HG03108 (cell line): ENCODE measurements at regions not wholly inside any gene's neighbourhood (a gene's known extent, or its start where the extent isn't known, plus 50 kb on each side); places are given as distances from the start of the nearest gene placed in this dataset.
A peak's percentile ranks its signal among the peaks of the same experiment; 100 is the strongest.

ENCODE experiments used
- ATAC-seq: cut with Tn5 transposase; IDR thresholded peaks from one replicate; pipeline ENCODE4 v1.9.1; 2021; ENCODE audit warnings: moderate library complexity; ENCODE audit not compliant: unreplicated experiment

DNA sequence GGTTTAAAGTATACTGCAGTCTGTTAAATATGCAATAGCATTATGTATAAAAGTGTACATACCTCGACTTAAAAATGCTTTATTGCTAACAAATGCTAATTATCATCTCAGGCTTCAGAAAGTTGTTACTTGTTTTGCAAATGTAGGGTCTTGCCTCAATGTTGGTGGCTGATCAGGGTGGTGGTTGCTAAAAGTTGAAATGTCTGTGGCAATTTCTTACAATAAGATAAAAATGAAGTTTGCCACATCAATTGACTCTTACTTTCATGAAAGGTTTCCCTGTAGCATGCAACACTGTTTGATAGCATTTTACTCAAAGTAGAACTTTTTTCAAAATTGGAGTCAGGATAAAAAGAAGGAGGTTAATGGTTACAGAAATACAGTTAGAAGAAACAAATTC is 407.7 kb upstream of the OR4E1 start:
- no peak for ATAC-seq

DNA sequence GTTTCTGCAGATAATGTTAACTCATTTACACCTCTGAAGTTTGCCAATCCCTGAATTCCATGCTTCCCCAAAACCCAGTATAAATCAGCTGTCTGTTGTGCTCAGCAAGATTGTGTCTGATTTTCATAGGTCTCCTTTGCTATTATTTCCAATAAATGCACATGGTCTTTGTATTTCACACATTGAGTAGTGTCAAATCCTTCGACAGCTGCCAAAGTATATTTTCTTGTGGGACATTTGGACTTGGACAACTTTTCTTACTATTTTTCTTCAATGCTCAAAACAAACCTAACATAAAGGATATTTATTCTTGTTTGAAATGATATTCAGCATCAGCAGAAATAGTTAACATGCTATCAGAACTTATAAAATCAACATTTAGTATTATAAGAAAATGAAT is 406.1 kb upstream of the OR4E1 start:
- no peak for ATAC-seq

DNA sequence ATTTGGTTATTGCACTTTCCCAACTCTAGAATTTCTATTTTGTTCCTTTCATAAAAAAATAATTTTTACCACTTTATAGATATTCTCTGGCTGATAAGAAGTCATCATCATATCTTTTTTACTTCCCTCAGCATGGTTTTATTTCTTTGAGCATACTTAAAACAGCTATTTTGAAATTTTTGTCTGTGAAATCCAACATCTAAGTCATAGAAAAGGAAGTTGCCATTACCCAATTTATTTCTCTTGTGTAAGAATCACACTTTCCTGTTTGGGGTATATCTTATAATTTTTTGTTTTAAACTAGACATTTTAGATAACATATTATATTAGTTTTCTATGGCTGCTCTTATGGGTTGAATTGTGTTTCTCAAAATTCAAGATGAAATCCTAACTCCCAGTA is 400.2 kb upstream of the OR4E1 start:
- ATAC-seq = no peak

DNA sequence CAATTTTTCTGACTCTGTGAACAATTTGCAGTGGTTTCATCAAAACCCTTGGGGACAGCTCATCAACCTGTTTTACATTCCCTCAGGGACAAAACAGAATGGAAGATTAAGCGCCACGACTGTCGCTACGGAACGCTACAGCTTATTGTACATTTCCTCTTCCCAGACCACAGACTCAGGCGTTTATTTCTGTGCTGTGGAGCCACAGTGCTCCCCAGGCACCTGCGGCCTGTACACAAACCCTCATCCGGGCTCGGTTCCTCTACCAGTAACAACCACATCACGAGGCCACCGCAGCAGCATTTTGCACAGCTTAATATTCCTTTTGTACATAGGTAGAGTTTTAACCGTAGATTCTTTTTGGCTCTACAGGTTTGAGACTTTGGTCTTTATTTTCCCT is 397.4 kb upstream of the OR4E1 start:
- peak; percentile 97 for ATAC-seq

DNA sequence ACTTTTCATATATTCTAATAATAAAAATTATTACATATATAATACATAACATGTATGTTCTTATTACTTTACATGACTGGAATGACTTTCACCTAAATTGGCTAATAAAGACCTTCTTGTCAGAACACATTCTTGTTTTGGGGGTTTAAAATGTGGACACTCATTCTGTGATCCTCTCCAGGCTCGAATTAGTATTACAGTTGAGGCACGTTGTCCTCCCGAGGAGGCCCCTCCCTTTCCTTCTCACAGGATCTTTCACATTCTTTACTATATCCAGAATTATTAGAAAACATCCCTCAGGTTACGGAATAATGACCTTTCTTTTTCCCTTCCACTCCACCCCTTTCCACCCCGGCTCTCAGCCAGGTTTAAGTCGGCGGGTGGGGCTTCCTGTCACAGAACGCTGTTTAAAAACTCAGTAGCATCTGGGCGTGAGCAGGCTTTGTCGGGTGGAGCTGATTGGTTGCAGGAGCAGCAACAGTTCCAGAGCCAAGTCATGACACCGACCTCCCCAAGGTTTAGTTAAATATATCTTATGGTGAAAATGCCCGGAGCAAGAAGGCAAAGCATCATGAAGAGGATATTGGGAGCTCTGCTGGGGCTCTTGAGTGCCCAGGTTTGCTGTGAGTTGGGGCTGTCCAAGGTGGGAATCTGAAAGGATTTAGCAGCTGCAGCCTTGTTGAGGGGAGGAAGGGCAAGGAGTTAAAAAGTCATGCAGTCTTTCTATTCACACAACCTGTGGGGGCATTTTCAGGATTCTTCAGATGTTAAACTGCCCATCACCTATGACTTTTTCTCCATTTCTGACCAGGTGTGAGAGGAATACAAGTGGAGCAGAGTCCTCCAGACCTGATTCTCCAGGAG is 396.7 kb upstream of the OR4E1 start:
- ATAC-seq = peak; percentile 29

DNA sequence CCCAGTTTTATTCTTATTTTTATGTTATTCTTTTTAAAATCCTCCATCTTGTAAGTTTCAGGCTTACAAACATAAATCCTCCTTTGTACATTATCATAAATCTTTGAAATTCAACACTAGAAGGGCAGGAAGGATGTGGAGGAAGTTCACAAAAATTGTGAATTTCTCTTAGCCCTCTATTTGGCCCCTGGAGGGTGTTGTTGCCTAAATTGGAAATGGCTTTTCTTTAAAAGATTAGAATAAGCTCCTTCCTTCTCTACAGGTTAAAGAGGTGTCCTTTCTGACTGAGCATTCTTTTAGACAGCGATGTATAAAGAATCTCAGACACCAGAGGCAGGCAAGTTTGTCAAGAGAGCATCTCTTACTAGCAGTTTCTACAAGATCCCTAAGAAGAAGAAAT is 391.7 kb upstream of the OR4E1 start:
- no peak for ATAC-seq

DNA sequence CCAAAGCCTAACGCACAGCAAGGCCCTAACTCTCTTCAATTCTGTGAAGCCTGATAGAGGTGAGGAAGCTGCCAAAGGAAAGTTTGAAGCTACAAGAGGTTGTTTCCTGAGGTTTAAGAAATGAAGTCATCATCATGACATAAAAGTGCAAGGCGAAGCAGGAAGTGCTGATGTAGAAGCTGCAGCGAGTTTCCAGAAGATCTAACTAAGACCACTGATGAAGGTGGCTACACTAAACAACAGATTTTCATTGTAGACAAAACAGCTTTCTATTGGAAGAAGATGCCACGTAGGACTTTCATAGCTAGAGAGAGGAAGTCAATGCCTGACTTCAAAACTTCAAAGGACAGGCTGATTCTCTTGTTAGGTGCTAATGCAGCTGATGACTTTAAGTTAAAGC is 385.6 kb upstream of the OR4E1 start:
- no peak for ATAC-seq

DNA sequence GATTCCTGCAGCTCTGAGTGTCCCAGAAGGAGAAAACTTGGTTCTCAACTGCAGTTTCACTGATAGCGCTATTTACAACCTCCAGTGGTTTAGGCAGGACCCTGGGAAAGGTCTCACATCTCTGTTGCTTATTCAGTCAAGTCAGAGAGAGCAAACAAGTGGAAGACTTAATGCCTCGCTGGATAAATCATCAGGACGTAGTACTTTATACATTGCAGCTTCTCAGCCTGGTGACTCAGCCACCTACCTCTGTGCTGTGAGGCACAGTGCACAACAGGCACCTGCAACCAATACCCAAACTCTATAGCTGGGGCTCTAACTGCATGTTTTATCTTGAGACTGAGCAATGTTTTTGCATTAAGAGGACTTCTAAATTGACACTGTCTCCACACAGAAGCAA is 379.2 kb upstream of the OR4E1 start:
- ATAC-seq = no peak

DNA sequence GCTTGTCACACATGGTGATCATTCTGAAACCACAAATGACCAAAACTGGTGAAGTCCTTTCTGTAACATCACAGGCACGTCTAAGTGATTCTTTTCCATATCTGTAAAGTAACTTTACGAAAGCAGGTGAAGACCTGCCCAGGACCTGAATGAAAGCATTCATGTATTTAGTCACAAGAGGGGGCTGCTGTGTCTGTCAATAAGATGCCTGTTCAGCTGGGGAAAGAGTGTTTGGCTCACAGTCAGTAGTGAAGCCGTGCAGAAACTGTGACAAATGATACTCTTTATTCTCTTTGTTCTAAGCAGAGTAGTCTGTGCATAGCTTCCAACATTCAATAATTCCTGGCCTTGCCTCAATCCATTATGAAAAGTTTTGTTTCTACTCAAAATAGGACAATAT is 373.5 kb upstream of the OR4E1 start:
- peak; percentile 64 for ATAC-seq

DNA sequence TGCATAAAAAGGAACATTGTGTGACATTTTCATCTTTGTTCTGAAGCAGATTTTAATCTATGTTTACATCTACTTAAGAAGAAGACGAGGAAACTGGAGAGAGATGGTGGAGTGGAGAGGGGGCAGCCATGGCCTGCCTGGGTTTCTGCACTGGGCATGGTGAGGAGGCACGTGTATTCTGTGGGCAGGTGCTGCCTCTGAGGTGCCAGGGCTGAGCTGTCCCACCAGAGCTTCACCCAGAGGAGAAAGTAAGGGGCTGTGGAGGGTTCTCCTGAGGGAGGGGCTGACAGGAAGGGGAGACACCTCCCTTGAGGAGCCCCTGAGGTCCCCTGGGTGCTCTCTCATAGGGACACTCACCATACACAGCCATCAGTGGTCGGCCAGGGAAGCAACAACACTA is 372.4 kb upstream of the OR4E1 start:
- ATAC-seq = no peak

DNA sequence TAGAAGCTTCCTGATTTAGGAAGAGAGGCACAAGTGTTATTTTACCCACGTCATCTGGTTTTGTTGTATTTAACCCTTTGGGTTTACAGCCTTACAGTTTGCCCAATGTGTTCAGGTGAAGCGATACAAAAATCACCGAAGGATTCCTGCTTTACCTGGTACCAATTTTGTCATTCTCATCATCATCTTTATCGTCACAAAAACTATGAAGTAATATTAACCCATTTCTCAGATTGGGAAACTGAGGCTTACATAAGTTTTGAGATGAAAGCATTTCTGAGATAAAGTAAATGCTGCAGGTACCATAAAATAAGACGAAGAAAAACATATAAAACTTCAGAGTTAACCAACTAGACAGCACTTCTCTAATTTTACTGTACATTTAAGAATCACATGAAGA is 370.6 kb upstream of the OR4E1 start:
- ATAC-seq = no peak

DNA sequence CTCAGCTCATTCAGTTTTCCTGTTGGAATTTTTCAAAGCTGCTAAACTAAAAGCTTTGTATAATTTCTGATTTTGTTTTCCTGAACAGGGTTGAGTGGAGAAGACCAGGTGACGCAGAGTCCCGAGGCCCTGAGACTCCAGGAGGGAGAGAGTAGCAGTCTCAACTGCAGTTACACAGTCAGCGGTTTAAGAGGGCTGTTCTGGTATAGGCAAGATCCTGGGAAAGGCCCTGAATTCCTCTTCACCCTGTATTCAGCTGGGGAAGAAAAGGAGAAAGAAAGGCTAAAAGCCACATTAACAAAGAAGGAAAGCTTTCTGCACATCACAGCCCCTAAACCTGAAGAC is 367.1 kb upstream of the OR4E1 start:
- no peak for ATAC-seq

DNA sequence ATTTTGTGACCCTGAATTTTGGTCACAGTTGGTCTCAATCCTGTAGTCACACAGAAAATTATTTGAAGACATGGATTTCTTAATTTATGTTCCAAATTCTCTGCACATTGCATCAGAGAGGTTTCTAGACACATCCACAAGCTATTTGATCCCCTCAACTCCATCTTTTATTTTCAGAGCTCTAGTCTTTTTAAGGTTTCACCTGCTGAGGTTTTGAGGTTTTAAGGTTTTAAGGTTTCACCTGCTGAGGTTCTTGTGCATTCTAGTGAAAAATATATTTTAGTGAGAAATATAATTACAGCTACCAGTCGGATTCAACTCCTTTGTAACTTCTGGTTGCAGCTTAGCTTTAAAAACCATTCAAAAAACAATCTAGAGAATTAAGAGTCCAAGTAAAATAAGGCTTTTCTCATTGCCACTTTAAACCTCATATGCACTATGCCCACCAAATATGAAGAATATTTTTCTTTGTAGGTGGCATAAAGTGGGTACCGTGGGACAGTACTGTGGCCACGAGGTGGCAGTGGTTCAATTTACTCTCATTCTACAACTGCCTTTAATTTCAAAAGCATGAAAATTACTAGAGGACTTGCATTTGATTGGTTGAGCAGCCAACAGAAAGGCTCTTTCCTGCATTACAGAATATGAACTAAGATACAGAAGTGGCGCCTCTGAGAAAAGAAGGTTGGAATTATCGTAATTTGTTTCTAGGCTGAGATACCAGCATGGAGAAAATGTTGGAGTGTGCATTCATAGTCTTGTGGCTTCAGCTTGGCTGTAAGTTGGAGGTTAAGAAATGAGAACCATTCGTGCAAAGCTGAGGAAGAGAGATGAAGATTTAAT is 366.5 kb upstream of the OR4E1 start:
- ATAC-seq = no peak

DNA sequence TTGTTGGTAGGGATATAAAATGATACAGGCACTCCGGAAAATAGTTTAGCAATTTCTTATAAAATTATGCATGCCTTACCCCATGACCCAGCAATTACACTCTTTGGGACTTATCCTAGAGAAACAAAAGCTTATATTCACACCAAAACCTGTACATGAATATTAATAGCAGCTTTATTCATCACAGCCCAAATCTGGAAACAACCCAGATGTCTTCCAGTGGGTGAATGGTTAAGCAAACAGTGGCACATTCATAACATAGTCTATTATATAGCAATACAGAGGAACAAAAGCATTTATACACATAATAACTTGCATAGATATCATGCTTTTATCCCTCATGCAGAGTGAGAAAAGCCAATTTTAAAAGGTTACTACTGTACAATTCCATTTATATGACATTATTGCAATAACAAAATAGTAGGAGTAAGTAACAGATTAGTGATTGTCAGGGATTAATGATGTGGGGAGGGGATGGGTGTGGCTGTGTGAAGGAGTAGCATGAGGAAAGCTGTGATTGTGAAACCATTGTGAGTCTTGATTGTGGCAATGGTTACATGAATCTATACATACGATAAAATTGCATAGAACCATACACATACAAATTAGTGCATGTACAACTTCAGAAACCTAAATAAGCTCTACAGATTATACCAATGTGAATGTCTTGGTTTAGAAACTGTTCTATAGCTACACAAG is 363.1 kb upstream of the OR4E1 start:
- ATAC-seq = no peak

DNA sequence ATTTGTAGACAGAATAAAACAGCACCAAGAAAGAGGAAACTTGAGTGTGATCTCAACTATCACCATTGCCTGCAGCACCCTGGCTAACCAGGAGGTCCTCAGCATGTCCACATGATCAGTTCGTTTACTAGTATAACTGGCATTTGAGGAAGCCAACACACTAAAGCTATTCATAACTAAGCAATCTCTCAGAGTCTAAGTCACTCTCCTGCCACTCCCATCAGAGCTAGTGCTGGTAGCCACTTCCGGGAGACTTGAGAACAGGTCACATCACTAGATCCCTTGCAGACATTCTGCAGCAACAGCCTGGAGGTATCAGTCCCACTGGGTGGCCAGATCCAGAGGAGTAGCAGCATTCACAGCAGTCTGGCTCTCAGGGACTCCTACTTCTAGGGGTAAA is 352.9 kb upstream of the OR4E1 start:
- no peak for ATAC-seq

DNA sequence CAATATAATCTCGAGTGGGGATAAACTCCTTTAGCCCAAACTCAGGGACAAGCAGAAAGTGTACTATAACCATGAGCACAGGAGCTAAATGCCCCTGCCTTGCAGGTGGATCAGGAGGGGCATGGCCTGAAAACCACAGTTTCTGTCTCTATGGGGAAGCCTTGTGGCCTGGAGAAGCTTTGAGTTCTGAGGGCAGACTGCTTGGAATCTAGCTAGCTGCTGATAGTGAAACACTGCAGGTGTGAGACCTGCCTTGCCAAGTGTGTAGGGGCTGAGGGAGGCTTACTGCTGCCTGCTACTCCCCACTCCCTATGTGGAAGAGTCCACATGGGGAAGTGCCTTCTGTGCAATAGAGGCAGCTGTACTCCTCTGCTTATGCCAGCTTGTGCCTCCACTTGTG is 352.3 kb upstream of the OR4E1 start:
- ATAC-seq = no peak

DNA sequence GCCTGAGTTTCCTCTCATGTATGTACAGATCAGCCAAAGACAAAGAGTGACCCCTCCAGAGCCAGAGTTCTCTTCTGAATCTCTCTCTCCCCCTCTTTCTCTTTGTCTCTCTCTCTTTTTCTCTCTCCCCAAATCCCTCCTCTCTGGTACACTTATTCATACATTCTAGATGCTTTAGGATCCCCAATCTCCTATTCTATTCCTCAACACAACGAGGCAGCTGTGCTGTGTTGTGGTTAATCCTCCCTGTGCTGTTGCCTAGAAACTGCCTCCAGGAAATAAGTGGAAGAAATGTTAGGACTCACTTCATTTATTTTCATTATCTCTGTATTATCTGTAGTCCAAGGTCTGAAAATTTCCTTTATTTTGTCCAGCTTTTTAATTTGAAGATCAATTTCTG is 350.5 kb upstream of the OR4E1 start:
- ATAC-seq = no peak

DNA sequence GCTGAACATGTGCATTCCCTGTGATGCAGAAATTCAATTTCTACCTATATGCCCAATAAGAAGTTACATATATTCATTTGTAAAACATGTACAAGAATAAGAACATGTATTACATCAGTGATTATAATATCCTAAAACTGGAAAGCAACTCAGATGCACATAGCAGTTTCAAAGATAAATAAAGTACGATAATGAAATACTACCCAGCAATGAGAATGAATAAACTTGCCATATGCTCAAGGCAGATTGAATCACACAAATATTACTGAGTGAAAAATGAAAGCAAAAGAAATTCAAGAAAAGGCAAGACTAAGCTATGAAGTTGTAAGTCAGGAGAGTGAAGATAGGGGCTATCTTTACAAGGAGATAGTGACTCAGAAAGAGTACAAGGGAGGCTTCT is 345.3 kb upstream of the OR4E1 start:
- ATAC-seq = no peak

DNA sequence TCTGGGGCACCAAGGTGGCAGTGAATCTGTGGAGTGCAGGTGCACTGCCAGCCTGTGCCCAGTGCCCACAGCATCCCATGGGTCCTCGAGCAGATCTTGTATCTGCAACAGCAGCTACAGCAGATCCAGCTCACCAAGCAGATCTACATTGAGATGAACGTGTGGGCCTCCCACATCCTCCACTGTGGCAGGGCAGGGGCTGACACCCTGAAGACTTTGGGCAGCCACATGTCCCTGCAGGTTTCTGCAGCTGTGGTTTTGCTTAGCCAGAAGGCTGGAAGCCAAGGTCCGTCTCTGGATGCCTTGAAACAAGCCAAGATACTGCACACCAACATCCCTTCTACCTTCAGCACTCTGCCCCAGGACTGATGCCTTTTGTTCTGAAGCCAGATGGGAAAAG is 338.8 kb upstream of the OR4E1 start:
- no peak for ATAC-seq

DNA sequence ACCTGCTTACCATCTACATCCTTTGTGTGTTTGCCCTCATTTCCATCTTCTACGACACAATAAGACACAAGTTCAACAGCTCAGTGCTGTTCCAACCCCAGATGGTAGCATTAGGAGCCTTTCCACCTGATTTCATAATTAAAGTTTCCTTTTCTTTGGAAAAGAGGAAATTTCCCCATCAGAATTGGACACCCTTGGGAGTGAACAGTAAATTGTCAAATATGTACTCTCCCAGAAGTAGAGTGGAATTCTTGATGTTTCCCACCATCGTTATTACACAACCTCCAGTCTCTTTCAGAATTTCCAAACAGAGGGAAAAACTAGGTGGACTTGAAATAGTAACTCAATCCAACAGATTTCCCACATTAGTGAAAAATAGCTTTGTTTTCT is 337.6 kb upstream of the OR4E1 start:
- ATAC-seq = no peak

DNA sequence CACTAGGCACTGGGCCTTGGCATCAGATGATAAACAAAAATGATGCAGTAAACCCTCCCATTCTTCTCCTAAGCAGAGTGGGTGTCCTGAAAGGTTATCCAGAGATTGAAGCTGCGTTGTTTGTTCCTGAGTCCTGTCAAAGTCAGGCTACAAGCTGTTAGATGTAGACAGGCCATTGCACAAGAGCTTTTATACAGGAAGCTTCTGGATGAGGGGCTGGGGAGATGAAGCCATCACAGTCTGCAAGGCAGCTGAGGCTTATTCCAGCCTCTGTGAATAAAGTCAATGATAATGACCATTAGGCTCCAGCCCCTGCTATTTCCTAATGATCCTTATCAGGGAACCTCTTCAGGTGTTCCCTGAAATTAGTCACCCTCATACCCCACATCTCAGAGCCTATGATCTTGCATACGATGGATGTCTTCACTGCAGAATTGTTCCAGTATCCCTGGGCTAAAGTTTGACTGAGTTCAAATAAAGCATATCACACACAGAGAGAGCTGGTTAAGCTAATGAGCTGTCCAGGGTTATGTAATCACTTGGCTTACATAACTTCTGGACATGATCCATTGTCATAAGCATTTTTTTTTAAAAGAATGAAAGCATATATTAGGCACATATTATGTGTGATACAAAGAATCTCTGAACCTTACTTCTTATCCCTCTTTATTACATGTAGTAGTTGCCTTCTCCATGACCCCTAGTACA is 337.1 kb upstream of the OR4E1 start:
- ATAC-seq = no peak
